K562 (cell line): ENCODE measurements at regions not wholly inside any gene's neighbourhood (a gene's known extent, or its start where the extent isn't known, plus 50 kb on each side); places are given as distances from the start of the nearest gene placed in this dataset.

Source experiments
- BACH1 ChIP-seq: fragments of 200-800 bp; sonication (Bioruptor generic); IDR thresholded peaks from 2 replicates; pipeline ENCODE4 v1.6.1; 2016; ENCODE audit warnings: missing genetic modification characterization, missing compliant biosample characterization
- MCM5 ChIP-seq: fragments of 450-650 bp; IDR thresholded peaks from 2 replicates; pipeline ENCODE4 v1.6.1; 2016; ENCODE audit warnings: low read depth
- POLR2AphosphoS5 ChIP-seq: IDR thresholded peaks from 2 replicates; pipeline ENCODE4 v1.6.1; 2011; ENCODE audit warnings: mild to moderate bottlenecking, low read depth, low read length, moderate library complexity; ENCODE audit not compliant: control insufficient read depth, insufficient read depth
- SREBF2 ChIP-seq: sonication (generic); formaldehyde crosslinking; IDR thresholded peaks from 2 replicates; pipeline ENCODE4 v1.4.0; 2020; ENCODE audit warnings: mild to moderate bottlenecking, missing genetic modification reagents
- ZNF444 ChIP-seq: fragments of 250-450 bp; sonication (Bioruptor Pico); IDR thresholded peaks from 2 replicates; pipeline ENCODE4 v1.4.0; 2020; ENCODE audit warnings: mild to moderate bottlenecking, moderate library complexity
- ZNF551 ChIP-seq: fragments of 250-450 bp; sonication (Bioruptor Pico); IDR thresholded peaks from 2 replicates; pipeline ENCODE4 v1.5.0; 2021; ENCODE audit warnings: mild to moderate bottlenecking, moderate library complexity

- TF ChIP-seq BACH1 (tag), result no peak
- TF ChIP-seq ZNF551 (CRISPR knock-in tag), result no peak
- TF ChIP-seq MCM5, result no peak
- TF ChIP-seq POLR2AphosphoS5, result no peak
- no peak for TF ChIP-seq SREBF2 (CRISPR knock-in tag)
- TF ChIP-seq ZNF444 (CRISPR knock-in tag), result no peak
These were observed 189.5 kb upstream of the NTF3 start for GRCh38 chr12:5242440-5242839.
